ENCODE measurements at regions not wholly inside any gene's neighbourhood (a gene's known extent, or its start where the extent isn't known, plus 50 kb on each side); places are given as distances from the start of the nearest gene placed in this dataset.

GRCh38 chr18:44231936-44232335 lies 448.8 kb upstream of the SETBP1 start:
- Histone ChIP-seq H3K27me3 (replicated peaks; ENCODE audit: insufficient read depth) (no peaks in the 10 kb centered on the region), H3K9me3 (no peaks in the 10 kb centered on the region), H3K4me1 (ENCODE audit: control insufficient read depth in 1 of 2, low read depth in 2 of 2) (peaks cover 11 to 12% of the 10 kb centered on the region in 2 donors), H3K27ac (no peak overlapping the region), H3K36me3 (no peaks in the 10 kb centered on the region), H3K4me3 (no peak overlapping the region)
- TF ChIP-seq CTCF (IDR thresholded peaks at IDR 0.05): no peak
- DNase-seq (ENCODE audit: low spot score): no peak
- ATAC-seq (ENCODE audit: insufficient number of reproducible peaks, low FRiP score, low read depth): no peak

DNA sequence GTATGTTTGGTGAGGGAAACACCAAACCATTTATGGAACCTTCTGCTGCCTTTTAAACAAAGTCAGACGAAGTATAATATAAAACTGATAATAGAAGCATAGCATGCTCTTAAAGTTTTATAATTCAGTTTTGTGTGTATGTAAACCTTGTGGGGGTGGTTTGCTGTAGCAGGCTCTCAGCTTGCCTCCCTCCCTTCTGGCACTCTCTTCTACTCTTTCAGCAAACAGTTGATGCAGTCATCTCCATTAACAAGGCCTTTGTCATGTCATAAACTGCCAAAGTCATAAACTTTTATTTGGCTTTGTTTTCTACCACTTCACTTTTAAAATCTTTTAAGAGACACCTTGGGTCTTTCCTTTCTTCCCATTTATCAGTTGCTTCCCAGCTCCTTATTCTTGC lies 448.2 kb upstream of the SETBP1 start:
- Histone ChIP-seq H3K9me3 (no peaks in the 10 kb centered on the region), H3K4me1 (ENCODE audit: control insufficient read depth in 1 of 2, low read depth in 2 of 2) (peaks cover 11 to 12% of the 10 kb centered on the region in 2 donors), H3K36me3 (no peaks in the 10 kb centered on the region), H3K27me3 (replicated peaks; ENCODE audit: insufficient read depth) (no peaks in the 10 kb centered on the region), H3K27ac (no peak overlapping the region), H3K4me3 (no peak overlapping the region)
- no peak for TF ChIP-seq CTCF (IDR thresholded peaks at IDR 0.05)
- no peak for DNase-seq (ENCODE audit: low spot score)
- no peak for ATAC-seq (ENCODE audit: insufficient number of reproducible peaks, low FRiP score, low read depth)

- no peak for DNase-seq (ENCODE audit: low spot score)
- H3K4me1 ChIP-seq (ENCODE audit: control insufficient read depth in 1 of 2, low read depth in 2 of 2): no peaks in the 10 kb centered on the region
- TF ChIP-seq CTCF (IDR thresholded peaks at IDR 0.05): no peak
- H3K36me3 ChIP-seq: no peaks in the 10 kb centered on the region
- H3K4me3 ChIP-seq: no peak overlapping the region
- no peaks in the 10 kb centered on the region for H3K9me3 ChIP-seq
- ATAC-seq (ENCODE audit: insufficient number of reproducible peaks, low FRiP score, low read depth): no peak
- H3K27me3 ChIP-seq (replicated peaks; ENCODE audit: insufficient read depth): no peaks in the 10 kb centered on the region
- no peak overlapping the region for H3K27ac ChIP-seq
These were observed 442.2 kb upstream of the SETBP1 start for GRCh38 chr18:44238454-44238853.

DNA sequence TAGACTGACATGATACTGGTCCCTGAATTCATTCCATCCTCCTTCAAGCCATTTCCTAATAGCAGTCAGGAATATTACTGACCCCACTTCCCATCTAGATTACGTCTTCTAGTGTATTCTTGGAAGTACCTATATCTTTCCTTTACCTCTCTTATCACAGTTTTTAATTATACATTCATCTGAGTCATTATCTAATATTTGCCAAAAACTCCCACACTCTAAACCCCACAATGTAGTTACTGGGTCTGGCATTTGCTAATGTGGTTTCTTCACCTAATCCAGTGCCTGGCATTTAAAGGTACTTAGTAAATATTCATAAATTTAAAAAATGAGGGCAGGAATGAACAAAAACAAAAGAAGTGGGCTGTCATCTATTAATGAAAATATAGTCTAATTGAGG lies 441.8 kb upstream of the SETBP1 start:
- Histone ChIP-seq H3K27me3 (replicated peaks; ENCODE audit: insufficient read depth) (no peaks in the 10 kb centered on the region), H3K4me1 (ENCODE audit: control insufficient read depth in 1 of 2, low read depth in 2 of 2) (no peaks in the 10 kb centered on the region), H3K9me3 (no peaks in the 10 kb centered on the region), H3K36me3 (no peaks in the 10 kb centered on the region), H3K27ac (no peak overlapping the region), H3K4me3 (no peak overlapping the region)
- TF ChIP-seq CTCF (IDR thresholded peaks at IDR 0.05): no peak
- no peak for ATAC-seq (ENCODE audit: insufficient number of reproducible peaks, low FRiP score, low read depth)
- no peak for DNase-seq (ENCODE audit: low spot score)

DNA sequence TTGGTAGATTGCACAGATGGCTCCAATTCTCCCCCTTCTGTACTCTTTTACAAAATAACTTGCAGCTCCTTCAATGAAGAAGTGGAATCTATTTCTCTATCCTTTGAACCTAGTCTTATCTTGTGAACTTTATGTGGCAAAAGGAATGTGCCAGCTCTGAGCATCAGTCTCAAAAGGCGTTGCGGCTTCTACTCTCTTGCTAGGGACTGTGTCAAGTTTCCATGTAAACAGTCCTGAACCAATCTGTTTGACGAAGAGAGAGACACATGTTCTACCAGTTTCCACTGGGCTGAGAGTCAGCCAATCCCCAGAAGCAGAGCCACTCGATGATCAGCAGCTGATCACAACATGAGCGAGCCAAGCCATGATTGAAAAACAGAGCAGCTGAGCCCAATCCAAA lies 439.7 kb upstream of the SETBP1 start:
- Histone ChIP-seq H3K9me3 (no peaks in the 10 kb centered on the region), H3K27ac (no peak overlapping the region), H3K36me3 (no peaks in the 10 kb centered on the region), H3K4me1 (ENCODE audit: control insufficient read depth in 1 of 2, low read depth in 2 of 2) (no peaks in the 10 kb centered on the region), H3K4me3 (no peak overlapping the region), H3K27me3 (replicated peaks; ENCODE audit: insufficient read depth) (no peaks in the 10 kb centered on the region)
- ATAC-seq (ENCODE audit: insufficient number of reproducible peaks, low FRiP score, low read depth): no peak
- DNase-seq (ENCODE audit: low spot score): no peak
- TF ChIP-seq CTCF (IDR thresholded peaks at IDR 0.05): no peak

Data from thoracic aorta (tissue), 2 donors.